ENCODE measurements at regions not wholly inside any gene's neighbourhood (a gene's known extent, or its start where the extent isn't known, plus 50 kb on each side); places are given as distances from the start of the nearest gene placed in this dataset.

GRCh38 chr7:34298492-34299013 lies 359.5 kb upstream of the NPSR1 start:
- TF ChIP-seq, protein P1, sequence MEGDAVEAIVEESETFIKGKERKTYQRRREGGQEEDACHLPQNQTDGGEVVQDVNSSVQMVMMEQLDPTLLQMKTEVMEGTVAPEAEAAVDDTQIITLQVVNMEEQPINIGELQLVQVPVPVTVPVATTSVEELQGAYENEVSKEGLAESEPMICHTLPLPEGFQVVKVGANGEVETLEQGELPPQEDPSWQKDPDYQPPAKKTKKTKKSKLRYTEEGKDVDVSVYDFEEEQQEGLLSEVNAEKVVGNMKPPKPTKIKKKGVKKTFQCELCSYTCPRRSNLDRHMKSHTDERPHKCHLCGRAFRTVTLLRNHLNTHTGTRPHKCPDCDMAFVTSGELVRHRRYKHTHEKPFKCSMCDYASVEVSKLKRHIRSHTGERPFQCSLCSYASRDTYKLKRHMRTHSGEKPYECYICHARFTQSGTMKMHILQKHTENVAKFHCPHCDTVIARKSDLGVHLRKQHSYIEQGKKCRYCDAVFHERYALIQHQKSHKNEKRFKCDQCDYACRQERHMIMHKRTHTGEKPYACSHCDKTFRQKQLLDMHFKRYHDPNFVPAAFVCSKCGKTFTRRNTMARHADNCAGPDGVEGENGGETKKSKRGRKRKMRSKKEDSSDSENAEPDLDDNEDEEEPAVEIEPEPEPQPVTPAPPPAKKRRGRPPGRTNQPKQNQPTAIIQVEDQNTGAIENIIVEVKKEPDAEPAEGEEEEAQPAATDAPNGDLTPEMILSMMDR (IDR thresholded peaks at IDR 0.05), result no peak
- H3K36me3 ChIP-seq (ENCODE audit: low read depth), result no peaks in the 10 kb centered on the region
- no peak overlapping the region for H3K4me3 ChIP-seq
- no peaks in the 10 kb centered on the region for H3K9me3 ChIP-seq
- intact Hi-C loops (cut with DNase I, micrococcal nuclease), result no loop called here
- H3K4me1 ChIP-seq (ENCODE audit: low read depth), result no peaks in the 10 kb centered on the region
- no peak for ATAC-seq
- DNase-seq, result no peak

DNA sequence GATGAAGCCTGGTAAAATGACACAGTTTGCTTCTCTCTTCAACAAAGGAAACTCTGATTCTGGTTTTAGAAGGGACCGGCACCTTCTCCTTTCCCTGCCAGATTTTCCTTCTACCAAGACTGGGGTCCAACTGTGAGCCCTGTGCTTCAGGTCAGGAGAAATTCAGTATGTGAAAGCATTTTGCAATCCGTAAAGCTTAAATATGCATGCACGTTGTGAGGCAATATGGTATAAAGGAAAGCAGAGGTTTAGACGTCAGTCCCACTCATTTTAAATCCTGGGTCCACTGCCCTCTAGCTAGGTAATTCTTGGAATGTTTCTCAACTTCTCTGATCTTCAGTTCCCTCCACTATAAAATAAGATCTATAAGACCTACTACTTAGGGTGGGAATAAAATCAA lies 359.0 kb upstream of the NPSR1 start:
- Histone ChIP-seq H3K9me3 (no peaks in the 10 kb centered on the region), H3K36me3 (ENCODE audit: low read depth) (no peaks in the 10 kb centered on the region), H3K4me3 (no peak overlapping the region), H3K4me1 (ENCODE audit: low read depth) (no peaks in the 10 kb centered on the region)
- TF ChIP-seq, protein P1 (IDR thresholded peaks at IDR 0.05), result no peak
- no peak for ATAC-seq
- DNase-seq, result no peak
- intact Hi-C loops (cut with DNase I, micrococcal nuclease), result no loop called here

DNA sequence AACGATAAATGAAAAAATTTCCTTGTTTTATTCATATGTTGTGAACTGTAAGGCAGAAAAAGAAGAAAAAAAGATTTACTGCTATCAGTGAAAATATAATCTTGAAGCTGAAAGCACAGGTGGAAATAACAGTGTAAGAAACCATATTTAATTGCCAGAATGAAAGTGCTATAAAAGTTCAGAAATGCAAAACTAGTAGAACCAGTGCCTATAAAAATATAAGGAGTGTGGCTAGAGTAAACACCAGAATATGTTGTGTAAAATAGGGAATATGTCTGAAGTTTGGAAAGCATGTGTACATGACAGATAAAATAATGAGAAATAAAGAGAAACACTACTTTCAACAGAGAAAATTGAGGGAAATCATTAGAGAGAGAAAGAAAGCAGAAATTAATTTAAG lies 350.5 kb upstream of the NPSR1 start:
- H3K4me3 ChIP-seq, result no peak overlapping the region
- H3K4me1 ChIP-seq (ENCODE audit: low read depth), result no peaks in the 10 kb centered on the region
- H3K9me3 ChIP-seq, result peaks cover 3% of the 10 kb centered on the region
- H3K36me3 ChIP-seq (ENCODE audit: low read depth), result no peaks in the 10 kb centered on the region
- ATAC-seq, result peak; percentile 77
- intact Hi-C loops (cut with DNase I, micrococcal nuclease), result no loop called here
- DNase-seq, result no peak
- TF ChIP-seq, protein P1 (IDR thresholded peaks at IDR 0.05), result no peak

GRCh38 chr7:34308595-34308994 lies 349.4 kb upstream of the NPSR1 start:
- no peak for DNase-seq
- H3K9me3 ChIP-seq, result peaks cover 7% of the 10 kb centered on the region
- intact Hi-C loops (cut with DNase I, micrococcal nuclease), result no loop called here
- H3K4me3 ChIP-seq, result no peak overlapping the region
- no peaks in the 10 kb centered on the region for H3K4me1 ChIP-seq (ENCODE audit: low read depth)
- TF ChIP-seq, protein P1 (IDR thresholded peaks at IDR 0.05), result no peak
- ATAC-seq, result no peak
- no peaks in the 10 kb centered on the region for H3K36me3 ChIP-seq (ENCODE audit: low read depth)

DNA sequence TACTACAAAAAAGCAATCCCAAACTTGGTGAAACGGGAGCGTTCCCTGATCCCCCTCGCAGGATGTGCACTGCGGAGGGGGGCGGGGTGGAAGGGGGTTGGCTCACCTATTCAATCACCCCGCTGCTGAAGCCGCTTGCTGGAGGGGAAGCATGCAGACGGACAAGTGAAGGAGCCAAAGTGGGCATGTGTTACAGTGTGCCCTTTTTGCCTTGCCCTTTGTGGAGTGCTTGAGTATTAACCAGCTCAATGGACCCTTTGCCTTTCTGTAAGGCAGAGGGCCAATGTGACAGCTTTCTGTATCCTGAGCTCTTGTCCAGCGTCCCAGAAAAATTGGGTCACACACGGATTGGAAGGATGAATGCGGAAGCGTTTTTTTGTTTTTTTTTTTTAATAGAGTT lies 348.9 kb upstream of the NPSR1 start:
- Histone ChIP-seq H3K4me1 (ENCODE audit: low read depth) (no peaks in the 10 kb centered on the region), H3K9me3 (peaks cover 7% of the 10 kb centered on the region), H3K36me3 (ENCODE audit: low read depth) (no peaks in the 10 kb centered on the region), H3K4me3 (no peak overlapping the region)
- intact Hi-C loops (cut with DNase I, micrococcal nuclease), result no loop called here
- DNase-seq (peak in 1 of 3 donors; percentile 22), ATAC-seq (no peak)
- TF ChIP-seq, protein P1 (IDR thresholded peaks at IDR 0.05), result no peak

DNA sequence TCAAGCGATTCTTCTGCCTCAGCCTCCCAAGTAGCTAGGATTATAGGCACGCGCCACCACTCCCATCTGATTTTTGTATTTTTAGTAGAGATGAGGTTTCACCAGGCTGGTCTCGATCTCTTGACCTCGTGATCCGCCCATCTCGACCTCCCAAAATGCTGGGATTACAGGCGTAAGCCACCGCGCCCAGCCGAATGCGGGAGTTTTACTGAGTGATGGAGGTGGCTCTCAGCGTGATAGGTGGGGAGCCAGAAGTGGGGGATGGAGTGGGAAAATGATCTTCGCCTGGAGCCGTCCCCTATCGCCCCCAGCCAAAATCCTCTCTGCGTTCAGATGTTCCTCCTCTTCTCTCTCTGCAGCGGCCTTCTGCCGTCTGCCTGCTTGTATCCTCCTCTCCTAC lies 348.4 kb upstream of the NPSR1 start:
- H3K36me3 ChIP-seq (ENCODE audit: low read depth), result no peaks in the 10 kb centered on the region
- intact Hi-C loops (cut with DNase I, micrococcal nuclease), result no loop called here
- no peaks in the 10 kb centered on the region for H3K4me1 ChIP-seq (ENCODE audit: low read depth)
- peaks cover 7% of the 10 kb centered on the region for H3K9me3 ChIP-seq
- ATAC-seq, result no peak
- H3K4me3 ChIP-seq, result no peak overlapping the region
- TF ChIP-seq, protein P1 (IDR thresholded peaks at IDR 0.05), result no peak
- DNase-seq, result peak in 1 of 3 donors; percentile 15

All from mucosa of descending colon (tissue), 3 donors.